COLO668 (cell line): ENCODE measurements at regions not wholly inside any gene's neighbourhood (a gene's known extent, or its start where the extent isn't known, plus 50 kb on each side); places are given as distances from the start of the nearest gene placed in this dataset.

ENCODE experiments used
- DNase-seq: peaks from one replicate; lab custom pipeline; 2025; ENCODE audit not compliant: unreplicated experiment; lab: John Stamatoyannopoulos, UW

- no peak for DNase-seq
Observed at GRCh38 chr5:167953151-167953798, 338.2 kb upstream of the WWC1 start.

DNA sequence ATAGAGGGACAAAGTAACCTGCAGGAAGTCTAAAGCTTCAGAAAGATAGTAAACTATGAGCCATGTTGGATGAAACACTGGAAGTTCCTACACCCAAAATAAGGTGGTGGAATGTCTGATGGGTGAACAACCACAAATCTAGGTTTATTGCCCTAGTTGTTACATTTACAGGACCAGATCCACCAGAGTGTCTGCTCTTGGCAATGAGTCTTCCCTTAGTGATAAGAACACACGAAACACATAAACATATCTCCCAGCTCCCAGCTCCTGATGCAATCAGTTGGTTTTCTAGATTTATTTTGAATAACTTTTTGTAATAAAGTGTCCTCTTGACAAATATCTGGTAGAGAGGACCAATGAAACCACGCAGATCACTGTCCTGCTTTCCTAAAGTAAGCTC lies 329.7 kb upstream of the WWC1 start:
- DNase-seq, result no peak

DNA sequence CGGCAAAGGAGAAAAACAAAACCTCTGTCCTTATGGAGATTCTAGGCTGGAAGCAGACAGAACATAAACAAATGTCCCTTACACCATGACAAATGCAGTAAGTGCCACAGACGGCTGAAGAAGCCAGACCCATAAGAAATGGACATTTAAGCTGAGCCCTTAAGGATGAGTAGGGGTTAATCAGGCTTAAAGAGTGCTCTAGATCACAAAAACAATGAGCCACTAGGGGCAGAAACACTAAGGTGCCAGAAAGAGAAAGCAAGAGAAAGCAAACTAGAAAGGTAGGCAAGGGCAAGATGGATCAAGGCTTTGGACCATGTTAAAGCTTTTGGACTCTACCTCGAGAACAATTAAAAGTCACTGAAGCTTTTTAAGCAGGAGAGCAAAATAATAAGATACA lies 326.9 kb upstream of the WWC1 start:
- no peak for DNase-seq

GRCh38 chr5:167965710-167966109 lies 325.7 kb upstream of the WWC1 start:
- DNase-seq, result no peak

DNA sequence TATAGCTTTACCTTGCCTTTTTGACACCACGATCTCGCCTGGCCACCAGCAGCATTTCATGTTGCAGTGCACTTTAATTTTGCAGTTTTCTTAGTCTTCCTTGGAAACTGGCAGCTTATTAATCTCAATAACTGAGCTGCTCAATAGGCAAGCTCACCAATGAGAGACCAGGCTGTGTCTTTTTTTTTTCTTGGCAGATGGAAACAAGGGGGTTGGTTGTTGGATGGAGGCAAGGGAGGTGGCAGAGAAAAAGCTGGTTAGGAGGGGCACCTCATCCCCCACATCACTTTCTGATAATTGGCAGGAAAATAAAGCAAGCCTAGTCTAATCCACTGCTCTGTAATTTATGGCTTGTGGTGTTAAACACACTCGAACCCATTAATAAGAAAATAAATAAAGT lies 324.5 kb upstream of the WWC1 start:
- DNase-seq, result no peak

DNA sequence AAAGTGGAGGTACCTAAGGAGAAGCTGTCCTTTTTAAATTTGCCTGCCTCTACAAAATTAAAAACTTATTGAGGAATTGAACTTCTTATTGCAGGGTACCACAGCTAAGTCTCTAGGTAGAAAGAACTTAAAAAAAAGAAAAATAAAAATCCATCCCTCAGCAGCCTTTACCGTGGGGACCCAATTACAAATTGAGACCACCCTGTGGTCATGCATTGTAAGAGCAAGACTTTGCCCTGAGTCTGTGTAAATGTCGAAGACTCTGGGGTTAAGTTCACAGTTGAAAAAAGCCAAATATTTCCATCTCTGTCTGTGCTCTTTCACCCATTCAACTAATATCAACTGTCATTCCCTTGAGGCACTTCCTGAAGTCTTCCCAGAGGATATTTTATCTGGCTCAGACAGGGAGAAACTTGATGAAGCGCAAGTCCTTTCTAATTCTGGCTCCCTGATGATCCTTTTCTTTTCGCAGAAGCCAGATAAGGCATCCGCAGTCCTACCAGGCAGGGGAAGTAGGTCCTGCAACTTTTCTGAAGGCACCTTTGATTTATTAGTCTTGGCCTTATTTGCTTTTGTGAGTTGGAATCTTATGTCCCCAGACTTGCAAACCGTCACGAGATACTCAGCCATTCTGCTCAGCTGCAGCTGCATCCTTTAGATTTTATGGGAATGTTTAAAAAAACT lies 323.8 kb upstream of the WWC1 start:
- no peak for DNase-seq

- no peak for DNase-seq
Observed at GRCh38 chr5:167968837-167969236, 322.6 kb upstream of the WWC1 start.

DNA sequence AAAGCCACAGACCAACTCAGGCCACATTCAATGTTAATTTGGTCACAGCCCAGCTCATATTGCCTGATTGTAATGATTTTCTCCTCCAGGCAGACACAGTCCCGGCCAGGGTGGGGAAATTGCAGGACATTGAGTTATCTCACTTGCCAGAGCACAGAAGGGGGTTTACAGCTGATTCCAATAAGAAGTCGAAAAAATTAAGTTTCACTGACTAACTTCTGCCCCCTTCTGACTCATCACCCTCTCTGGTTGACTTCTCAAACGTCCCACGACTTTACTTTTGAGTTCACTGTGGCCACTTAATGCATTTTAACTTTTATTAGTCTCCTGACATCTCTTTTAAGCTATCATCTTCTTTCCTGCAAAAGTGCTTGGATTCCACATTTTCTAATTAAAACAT lies 321.4 kb upstream of the WWC1 start:
- DNase-seq, result no peak

GRCh38 chr5:167971706-167972105 lies 319.7 kb upstream of the WWC1 start:
- no peak for DNase-seq

- DNase-seq, result no peak
Observed at GRCh38 chr5:167973126-167973525, 318.3 kb upstream of the WWC1 start.

GRCh38 chr5:167984951-167985350 lies 306.5 kb upstream of the WWC1 start:
- DNase-seq, result no peak

- DNase-seq, result no peak
Observed at GRCh38 chr5:167985373-167985772, 306.1 kb upstream of the WWC1 start.

DNA sequence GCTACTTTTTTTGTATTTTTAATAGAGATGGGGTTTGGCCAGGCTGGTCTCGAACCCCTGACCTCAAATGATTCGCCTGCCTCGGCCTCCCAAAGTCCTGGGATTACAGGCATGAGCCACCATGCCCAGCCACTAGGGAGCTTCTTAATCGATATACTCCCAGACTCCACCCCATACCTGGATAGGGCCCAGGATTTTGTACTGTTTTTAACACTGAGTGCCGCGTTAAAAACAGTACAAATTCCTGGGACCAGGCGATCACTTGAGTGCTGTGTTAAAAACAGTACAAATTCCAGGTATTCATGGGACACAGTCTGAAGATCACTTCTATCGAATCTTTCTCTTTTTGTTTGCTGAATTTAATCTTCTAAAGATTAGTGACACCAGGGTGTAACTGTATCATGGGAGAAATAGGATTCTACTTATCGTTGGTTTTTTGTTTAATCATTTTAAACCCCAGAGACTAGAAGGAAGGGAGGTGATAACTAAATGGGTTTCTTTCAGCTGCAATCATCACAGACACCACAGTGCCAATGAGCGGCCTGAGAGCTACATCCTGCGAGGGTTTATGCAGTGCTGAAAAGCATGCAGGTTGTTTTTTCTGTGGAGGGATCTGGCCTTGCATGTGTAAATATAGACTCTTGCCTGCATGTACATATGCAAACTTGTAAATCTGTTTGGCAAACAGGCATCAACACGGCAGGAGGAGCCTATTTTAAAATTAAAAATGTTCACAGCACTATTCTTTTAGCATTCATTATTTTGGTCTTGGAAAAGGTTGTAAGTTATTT lies 303.8 kb upstream of the WWC1 start:
- no peak for DNase-seq

- no peak for DNase-seq
Observed at GRCh38 chr5:167992868-167993267, 298.6 kb upstream of the WWC1 start.

GRCh38 chr5:167993771-167994170 lies 297.7 kb upstream of the WWC1 start:
- DNase-seq, result no peak

DNA sequence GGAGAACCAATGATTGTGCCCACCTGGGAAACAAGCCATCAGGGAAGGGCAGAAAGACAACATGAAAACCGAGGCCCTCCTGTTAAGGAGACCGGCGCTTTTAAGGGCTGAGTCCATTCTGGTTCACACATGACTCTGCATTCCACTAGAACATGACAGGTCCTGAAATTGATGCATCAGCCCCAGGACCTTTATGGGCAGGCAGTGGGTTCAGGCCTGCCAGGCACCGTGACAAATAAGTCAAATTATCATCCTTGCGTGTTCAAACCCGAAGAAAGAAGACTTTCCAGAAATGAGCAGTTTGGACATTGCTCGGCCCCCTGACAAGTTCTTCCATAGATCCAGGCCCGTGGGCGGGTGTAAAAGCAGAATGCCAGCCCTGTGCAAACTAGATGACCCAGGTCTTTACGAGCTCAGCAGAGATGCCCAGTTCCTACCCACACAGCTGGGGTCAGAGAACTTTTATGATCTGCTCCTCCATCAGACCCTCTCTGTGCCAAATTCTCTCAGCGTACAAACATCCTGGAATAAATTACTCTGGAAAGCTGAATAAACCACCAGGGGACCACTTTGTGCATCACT lies 295.5 kb upstream of the WWC1 start:
- no peak for DNase-seq

- DNase-seq, result no peak
Observed at GRCh38 chr5:167998148-167998767, 293.2 kb upstream of the WWC1 start.

DNA sequence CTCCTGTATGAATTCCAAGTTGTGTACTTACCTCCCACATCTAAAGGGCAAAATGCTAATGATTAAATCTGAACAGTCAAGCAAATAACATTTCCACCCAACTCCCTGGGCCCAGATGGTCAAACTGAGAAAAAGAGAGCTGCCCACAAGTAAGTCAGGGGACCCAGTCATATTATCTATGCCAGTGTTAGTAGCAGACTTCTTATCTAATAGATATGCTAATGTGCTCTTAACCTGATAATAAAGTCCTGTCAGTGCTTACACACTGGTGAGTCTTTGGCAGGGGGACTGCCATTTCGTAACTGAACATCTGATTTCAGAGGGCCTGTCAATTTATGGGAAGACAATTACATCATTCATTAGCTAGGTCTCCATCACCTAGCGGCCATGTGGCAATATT lies 292.3 kb upstream of the WWC1 start:
- DNase-seq, result no peak

- no peak for DNase-seq
Observed at GRCh38 chr5:168001318-168001717, 290.1 kb upstream of the WWC1 start.

DNA sequence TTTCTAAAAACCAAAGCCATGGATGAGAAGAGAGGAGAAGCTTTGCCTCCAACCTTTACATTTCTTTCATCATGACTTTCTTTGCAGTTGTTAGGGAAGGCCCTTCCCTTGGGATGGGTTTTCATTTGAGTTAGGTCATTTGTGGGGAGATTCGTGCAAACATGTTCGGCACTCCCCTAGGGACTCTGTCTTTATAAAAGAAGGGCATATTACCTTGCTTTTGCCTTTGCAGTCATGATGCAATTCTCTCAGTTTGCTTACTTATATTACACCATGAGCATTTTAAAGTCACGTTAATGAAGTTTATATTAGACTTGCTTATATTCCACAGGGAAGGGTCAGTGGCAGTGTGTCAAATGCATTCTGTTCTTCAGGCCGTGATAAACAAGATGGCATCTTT lies 289.3 kb upstream of the WWC1 start:
- DNase-seq, result no peak

- no peak for DNase-seq
Observed at GRCh38 chr5:168005093-168005492, 286.4 kb upstream of the WWC1 start.
